ENCODE measurements at regions not wholly inside any gene's neighbourhood (a gene's known extent, or its start where the extent isn't known, plus 50 kb on each side); places are given as distances from the start of the nearest gene placed in this dataset.

GRCh38 chr16:85422632-85423550, 190.2 kb upstream of the GSE1 start:
- TF ChIP-seq CTCF (IDR thresholded peaks at IDR 0.05) (no peak), POLR2A (IDR thresholded peaks at IDR 0.05) (no peak), EP300 (IDR thresholded peaks at IDR 0.05) (no peak), POLR2AphosphoS5 (IDR thresholded peaks at IDR 0.05) (no peak)
